ENCODE measurements at regions not wholly inside any gene's neighbourhood (a gene's known extent, or its start where the extent isn't known, plus 50 kb on each side); places are given as distances from the start of the nearest gene placed in this dataset.
"Not testable (repeated sequence)": the region's sequence is repeated elsewhere in the genome, so short reads cannot be mapped to it uniquely, and the experiment has no call there.

DNA sequence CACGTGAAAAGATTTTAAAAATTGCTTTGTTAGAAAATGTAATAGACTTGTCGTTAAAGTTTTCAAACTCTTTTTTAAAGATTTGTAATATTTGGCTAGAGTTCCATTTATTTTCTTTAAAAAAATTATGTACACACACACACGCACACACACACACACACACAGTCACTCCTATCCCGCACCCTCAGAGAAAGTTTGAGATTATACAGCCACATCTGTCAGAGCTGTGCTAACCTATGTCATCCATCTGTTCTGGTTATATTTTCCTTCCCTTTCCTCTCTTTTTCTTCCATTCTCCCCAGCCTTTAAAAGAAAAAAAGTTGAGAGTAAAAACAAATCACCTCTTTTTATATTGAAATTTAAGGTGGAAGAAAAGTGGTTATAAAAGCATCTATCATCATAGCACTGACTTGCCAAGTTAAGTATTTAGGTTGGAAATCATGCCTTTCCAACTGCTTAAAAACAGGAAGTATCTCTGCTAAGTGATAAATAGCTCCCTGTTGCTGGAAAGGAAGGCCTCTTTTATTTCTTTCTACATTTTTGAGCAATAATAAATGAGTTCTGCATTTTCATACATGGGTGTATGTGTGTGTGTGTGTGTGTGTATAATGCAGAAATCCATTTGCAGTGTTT lies 163.3 kb upstream of the SPRY1 start:
- no peak for DNase-seq

DNA sequence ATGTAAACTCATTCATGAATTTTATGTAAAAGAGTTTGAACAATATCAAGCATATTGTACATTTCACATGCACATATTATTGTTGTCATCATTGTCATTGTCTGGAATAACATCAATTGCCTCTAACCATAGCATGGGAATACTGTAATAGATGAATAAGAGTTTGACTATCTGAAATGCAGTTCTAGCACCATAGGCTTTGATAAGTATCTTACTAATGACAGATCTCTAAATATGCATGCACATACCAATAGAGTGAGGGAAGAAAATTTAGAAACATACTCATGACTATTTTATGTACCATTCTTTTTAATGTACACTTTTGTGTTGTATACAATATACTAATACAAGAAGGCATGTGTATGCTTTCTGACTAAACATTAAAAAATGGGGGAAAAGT lies 161.6 kb upstream of the SPRY1 start:
- no peak for DNase-seq

DNA sequence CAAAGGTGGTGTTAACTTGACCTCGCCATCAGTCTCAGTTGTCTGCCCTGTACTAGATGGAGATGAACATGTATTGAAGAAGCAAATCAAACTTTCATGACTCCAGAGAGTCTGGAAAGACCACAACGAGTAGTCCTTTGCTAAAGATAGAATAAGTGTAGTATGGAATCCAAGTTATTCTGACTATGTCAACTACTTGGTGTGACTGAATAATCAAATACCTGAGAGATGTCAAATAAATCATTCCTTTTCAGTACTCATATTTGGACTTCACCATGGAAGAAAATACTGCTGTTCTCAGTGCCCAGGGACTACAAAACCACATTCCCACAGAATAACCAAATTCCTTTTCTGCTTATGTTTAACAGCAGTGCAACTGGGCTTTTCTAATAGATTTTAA lies 161.2 kb upstream of the SPRY1 start:
- peak in 1 of 2 experiments; percentile 23 for DNase-seq

DNA sequence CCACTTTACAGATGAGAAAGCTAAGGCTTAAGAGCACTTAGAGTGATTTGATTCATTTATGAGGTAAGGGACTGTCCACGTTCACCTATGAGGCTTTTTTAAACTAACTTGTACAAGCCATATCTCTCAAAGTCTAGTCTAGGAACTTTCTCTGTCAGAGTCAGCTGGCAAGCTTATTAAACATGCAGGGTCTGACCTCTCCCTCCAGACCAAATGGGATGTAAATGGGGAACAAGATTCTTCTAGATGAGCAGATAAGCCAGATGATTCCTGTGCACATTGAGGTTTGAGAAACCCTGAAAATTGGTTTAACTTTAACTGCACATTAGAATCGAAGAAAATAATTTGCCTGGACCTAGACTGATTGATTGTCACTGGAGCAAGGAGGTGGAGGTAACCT lies 160.0 kb upstream of the SPRY1 start:
- no peak for DNase-seq

DNA sequence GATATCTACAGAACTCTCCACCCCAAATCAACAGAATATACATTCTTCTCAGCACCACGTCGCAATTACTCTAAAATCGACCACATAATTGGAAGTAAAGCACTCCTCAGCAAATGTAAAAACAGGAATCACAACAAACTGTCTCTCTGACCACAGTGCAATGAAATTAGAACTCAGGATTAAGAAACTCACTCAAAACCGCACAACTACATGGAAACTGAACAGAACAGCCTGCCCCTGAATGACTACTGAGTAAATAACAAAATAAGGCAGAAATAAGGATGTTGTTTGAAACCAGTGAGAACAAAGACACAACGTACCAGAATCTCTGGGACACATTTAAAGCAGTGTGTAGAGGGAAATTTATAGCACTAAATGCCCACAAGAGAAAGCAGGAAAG lies 156.3 kb upstream of the SPRY1 start:
- DNase-seq, result not testable (repeated sequence)

DNA sequence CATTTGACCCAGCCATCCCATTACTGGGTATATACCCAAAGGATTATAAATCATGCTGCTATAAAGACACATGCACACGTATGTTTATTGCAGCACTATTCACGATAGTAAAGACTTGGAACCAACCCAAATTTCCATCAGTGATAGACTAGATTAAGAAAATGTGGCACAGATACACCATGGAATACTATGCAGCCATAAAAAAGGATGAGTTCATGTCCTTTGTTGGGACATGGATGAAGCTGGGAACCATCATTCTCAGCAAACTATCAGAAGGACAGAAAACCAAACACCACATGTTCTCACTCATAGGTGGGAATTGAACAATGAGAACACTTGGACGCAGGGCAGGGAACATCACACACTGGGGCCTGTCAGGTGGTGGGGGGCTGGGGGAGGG lies 153.4 kb upstream of the SPRY1 start:
- not testable (repeated sequence) for DNase-seq

DNA sequence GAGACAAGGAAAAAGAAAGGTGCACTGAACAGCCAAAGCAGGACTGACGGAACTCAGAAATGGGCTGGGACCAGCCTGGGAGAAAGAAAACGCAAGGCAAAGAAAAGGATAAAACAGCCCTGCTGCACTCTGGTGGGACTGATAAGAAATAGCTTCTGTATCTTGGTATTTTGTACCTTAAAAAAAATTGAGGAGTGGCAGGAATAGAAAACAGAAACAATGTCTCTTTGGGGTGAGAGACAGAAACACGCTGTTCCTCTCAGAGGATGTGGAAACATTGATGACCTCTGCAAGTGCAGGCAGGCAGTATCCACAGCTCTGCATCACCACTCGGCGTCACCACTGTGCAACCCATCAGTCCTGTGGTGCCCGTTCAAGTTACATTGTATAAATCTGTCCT lies 152.5 kb upstream of the SPRY1 start:
- no peak for DNase-seq

DNA sequence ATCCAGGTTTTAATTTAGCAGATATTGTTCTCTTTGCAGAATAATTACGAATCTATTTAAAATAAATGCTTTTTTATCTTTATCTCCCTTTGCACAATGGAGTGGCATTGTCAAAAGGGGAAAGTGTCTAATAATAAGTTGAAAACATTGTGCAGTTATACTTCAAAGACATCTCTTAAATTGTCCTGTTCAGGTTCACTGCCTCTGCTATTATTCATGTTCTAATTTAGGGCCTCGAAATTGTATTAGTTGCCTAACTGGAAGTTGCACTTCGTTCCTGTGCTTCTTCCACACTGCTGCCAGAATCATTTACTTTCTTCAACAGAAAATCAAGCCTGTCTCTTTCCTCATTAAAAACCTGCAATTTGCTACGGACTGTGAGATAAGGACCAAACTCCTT lies 150.5 kb upstream of the SPRY1 start:
- DNase-seq, result no peak

DNA sequence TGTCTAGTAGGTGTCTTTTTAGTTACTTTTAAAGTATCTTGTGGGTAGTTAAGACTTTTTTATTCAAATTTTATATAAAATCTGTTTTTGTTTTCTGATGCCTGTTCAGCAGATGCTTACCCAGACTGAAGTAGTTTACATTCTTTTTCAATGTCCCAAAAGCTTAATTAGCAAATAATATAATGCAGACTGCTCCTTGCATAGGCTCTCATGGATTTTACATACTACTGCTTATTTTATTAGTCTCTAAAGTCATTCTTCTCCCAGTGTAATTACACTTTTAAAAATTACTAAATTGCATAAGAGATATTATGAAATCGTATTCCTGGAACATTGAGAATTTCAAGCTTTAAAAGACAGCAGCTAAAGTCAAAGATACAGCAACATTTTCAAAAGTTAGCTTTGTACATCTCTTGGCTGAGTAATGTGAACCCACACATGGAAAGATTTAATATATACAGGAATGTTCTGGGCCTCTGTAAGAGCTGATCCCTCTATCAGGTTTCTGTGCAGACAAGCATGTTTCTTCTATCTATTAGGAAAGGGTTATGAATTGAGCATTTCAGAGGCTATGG lies 148.4 kb upstream of the SPRY1 start:
- DNase-seq, result no peak

DNA sequence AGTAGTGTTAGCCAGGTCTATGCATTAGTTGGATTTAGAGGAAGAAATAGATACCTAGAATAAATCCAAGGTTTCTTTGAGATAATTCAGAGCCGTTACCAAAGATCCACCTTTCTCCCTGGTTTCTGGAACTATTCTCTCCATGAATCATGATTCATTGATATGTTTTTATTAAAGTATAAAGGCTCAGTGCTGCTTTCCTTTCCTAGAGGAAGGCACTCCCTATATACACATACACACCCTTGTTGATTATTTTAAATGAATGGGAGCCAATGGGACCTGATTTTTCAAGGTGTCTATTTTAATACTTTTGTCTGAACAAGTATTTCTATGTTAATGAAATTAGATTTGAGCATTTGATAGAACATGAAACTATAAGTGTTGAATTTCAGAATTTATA lies 146.8 kb upstream of the SPRY1 start:
- DNase-seq, result no peak

DNA sequence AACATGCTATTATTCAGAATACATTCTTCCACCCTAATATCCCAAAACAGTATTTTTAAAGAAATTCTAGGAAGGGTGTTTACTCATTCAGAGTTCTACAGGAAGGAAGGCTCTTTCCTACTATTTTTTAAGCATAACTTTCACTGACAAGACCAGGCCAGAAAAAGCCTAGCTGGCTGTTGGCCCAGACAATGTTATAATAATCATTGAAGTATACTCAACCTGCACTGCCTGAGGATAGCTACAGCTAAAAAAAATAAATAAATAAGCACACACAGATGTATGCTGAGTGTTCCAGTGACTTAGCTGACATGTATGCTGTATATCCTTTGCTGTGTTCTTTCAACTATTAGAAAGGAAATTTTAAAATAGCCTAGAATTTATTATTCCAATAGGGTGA lies 145.8 kb upstream of the SPRY1 start:
- no peak for DNase-seq

DNA sequence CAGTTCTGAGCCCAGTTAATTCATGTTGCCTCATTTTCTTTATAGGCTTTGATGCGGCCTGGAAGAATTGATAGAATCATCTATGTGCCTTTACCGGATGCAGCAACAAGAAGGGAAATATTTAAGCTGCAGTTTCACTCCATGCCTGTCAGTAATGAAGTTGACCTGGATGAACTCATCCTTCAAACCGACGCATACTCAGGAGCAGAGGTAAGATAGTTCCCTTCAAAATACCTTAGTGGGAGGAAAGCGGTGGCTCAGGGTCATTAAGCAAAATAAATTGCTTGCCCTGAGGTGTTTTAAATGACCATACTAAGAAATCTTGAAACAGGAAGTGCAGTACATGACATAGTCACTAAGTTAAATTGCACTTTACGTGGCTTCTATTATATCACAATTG lies 140.6 kb upstream of the SPRY1 start:
- no peak for DNase-seq

DNA sequence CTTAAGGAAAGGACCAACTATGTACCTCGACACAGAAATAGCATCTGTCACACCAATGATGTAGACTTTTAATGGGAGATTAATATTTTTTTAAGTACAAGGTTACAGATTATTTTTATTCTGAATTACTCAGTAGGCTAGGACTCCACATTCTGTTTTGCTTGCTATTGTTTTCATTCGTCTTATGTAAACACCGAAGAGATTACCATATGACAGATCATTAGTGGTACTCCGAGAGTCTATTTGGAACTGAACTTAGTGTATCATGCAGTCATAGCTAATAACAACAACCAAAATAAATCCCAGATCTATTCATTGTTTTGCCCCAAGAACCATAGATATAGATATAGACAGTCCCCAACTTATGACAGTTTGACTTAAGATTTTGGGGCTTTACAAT lies 139.7 kb upstream of the SPRY1 start:
- no peak for DNase-seq

DNA sequence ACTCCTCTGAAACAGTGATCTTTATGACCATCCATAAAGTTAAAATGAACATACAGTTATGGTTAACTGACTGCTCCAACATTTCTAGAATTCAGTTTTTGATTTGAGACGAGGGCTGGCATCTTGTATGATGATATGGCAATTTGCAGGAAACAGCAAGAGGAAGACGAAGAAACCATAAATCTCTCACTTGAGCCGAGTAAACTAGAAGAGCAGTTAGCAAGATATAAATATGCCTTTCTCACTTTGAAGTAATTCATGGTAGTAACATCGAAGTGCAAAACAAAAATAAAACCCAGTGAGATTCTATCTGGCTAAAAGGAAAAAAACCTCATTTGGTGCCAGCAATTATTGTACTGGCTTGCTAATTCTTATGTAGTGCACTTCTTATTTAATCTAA lies 139.0 kb upstream of the SPRY1 start:
- no peak for DNase-seq

DNA sequence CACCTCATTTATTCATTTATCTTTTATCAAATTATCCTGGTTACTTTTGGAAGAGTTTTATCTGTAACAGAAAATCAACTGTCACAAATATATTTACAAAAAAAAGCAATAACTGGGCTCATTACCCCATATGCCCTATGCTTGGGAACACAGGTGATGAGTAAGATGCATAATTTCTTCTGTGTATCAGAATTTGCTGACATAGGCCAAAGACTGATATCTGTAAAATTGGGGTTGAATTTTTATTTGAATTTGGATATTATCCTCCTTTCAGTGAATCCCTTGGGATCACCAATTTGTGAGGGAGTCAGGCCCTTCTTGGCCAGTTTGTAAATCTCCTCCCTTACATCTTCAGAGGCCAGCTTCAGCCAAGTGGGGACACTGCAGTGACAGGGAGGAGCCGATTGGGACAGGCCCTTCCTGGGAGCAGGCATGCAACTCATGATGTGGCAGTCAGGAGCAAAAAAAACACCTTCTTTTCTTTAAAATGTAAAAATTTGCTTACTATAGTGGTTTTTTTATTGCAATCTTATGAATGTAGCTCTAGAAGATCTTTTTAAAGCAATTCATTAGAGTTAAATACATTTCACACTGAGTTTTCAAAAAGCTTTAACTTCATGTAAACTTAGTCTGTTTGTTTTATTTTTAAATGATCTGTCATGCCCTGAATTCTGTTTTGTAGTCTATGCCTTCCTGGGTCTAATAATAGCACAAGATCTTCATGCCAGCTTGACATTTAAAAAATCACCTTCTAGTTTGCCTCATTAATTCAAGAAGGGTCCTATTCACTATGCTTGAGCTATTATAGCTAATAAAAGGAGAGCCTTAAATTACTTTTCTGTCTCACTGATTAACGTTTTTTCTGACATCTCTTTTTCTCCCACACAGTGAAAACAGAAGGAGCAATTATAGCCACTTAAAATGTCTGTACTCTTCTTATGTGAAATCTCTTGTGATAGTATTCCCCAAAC lies 136.6 kb upstream of the SPRY1 start:
- DNase-seq, result no peak

DNA sequence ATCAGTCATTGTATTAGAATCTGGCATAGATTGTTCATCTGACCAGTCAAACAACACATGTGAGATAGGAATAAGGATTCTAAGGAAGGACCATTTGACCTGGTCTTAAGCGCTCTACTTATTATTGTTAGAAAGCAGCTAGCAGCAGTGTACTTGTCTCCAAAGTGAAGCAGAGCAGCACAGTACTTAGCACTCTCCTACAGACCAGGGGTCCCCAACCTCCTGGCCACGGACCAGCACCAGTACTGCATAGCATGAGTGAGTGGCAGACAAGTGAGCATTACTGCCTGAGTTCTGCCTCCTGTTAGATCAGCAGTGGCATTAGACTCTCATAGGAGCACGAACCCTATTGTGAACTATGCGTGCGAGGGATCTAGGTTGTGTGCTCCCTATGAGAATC lies 135.9 kb upstream of the SPRY1 start:
- no peak for DNase-seq

DNA sequence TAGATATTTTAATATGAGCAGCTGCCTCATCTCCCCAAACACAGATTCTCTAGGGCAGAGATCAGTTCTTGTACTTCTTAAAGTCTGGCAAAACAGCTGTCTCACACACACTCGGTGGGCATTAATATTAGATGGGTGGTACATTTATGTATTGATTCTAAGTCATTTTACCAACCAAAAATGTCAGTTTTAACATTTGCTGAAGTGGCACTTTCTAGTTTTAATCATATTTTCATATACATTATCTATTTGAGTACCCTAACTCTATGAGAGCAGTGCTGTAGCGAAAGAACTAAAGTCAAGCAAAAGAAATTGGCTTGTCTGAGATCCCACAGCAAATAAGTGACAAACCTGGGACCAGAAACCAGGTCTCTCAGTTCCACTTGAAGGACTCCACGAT lies 134.5 kb upstream of the SPRY1 start:
- no peak for DNase-seq

DNA sequence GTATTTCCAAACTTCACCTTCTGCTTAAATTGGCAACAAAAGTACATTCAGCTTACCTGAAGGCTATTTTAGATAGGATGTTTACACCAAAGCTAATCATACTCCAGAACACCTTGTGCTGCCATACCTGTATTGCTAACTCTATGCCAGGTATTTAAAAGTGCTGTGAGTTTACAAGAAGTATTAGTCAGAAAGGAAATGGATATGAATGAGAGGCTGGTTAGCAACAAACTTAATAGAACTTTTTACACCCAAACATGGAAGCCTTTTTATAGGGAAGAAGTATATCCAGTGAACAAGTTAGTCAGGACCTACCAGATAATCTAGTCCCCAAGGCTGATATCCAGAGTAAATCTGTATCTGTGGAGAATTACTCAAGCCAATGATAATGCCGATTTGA lies 131.2 kb upstream of the SPRY1 start:
- DNase-seq, result no peak

DNA sequence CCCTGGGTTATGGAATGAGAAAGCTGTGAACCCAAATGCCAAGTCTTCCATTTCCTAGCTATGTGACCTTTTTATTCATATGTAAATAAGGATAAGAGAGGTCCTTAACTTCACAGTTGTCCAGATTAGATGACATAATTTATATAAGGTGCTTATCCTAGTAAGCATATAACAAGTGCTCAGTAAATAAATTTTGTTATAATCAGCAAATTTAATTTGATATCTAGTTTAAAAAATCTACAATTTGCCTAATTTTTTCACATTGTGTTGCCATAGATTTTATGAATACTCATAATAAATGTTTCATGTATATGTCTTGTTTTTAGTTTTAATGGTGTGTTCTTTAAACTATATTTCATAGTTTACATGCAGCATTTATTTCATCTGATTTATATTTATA lies 130.4 kb upstream of the SPRY1 start:
- DNase-seq, result no peak

DNA sequence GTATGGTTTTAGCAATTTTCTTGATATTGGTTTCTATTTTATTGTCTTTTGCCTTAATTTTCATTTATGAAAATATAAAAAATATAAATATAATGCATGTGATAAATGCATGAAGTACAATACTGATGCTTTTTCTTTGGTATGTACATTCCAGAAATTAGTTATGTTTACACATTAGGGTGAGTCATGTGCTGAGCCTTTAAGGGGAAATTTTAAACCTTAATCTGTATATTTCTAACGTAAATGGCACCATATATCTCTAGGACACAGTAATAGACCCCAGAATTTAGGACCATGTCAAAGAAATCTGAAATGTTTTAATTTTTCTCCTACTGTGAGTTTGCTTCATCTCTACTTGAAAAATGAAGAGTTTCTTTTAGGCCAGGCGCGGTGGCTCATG lies 117.8 kb upstream of the SPRY1 start:
- no peak for DNase-seq

DNA sequence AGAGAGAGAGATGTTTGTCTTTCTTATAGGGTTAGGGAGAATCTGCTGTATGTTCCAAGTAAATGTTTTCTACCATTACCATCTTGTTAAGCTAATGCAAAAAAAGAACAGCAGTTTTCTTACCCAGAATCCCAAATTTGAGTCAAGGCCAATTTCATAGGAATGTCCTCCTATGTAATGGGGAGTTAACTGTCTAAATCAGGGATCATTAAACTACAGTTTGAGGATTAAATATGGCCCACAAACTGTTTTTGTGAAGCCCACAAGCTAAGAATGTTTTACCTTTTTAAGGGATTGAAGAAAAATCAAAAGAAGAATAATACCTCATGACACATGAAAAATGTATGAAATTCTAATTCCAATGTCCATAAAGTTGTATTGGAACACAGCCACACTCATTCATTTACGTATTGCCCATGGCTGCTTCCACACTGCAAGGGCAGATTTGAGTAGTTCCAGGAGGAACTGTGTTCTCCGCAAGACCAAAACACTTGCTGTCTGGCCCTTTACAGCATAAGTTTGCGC lies 113.2 kb upstream of the SPRY1 start:
- no peak for DNase-seq

DNA sequence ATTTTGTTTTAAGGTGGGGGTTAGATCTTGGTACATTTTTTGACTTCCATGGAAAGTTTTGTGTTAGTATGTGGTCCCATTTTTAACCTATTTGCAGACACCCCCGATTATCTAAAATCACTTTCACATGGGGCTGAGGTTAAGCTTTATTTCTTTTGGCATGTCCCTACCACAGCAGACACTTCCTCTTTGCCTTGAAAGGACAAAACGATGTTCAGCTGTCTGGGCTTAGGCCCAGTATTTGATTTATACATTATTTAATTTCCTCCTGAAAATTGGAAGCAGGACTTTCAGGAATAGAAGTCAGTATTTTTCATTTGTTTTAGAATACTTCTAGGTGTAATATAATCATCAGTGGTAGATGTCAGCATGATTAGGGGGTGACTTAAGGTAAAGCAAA lies 112.4 kb upstream of the SPRY1 start:
- no peak for DNase-seq

DNA sequence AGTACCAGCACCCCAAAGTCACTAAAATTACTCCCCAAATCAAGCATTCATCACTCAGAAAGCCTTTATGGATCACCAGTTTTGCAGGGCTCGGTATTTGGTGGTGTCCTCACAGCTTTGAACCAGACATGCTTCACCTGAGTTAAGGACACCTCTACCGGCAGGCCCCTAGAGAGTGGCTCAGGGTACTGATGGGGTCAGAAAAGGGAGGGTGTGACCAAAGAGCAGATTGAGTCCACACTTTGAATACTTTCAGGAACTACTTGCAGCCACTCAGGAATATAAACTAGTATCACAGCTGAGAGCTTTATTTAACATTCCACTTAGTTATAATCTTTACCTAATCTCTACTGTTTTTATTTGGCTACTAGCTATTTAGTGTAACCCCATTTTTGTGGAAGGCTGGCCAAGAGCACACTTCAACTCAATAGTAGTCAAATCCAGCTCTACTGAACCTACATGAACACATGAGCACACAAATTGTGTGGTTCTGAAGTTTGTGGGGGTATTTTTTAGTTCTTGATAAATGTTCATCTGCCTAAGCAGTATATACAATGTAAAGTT lies 109.6 kb upstream of the SPRY1 start:
- no peak for DNase-seq

All from SW 1271 (cell line).